OCI-LY3 (cell line): ENCODE measurements at regions not wholly inside any gene's neighbourhood (a gene's known extent, or its start where the extent isn't known, plus 50 kb on each side); places are given as distances from the start of the nearest gene placed in this dataset.

Experiments
- H2AFZ ChIP-seq: fragments of 200-600, 300-600 bp; shearing (Covaris generic); 2 replicates; pipeline ENCODE4 v1.6.0; 2014; ENCODE audit warnings: antibody characterized with exemption, low read depth, low read length
- H3K27ac ChIP-seq: fragments of 200-600, 300-600 bp; sonication (generic); 2 replicates; pipeline ENCODE4 v1.5.1; 2014; ENCODE audit warnings: mild to moderate bottlenecking, low read length, moderate library complexity, mixed read lengths
- H3K27me3 ChIP-seq: fragments of 200-600, 300-600 bp; sonication (generic); 2 replicates; pipeline ENCODE4 v1.6.1; 2014; ENCODE audit warnings: low read depth, low read length, mixed read lengths
- H3K36me3 ChIP-seq: fragments of 200-600, 300-600 bp; sonication (generic); replicated peaks from 2 replicates; pipeline ENCODE3; 2014; ENCODE audit warnings: low read depth, low read length, mixed read lengths
- H3K4me1 ChIP-seq: fragments of 300-600, 200-600 bp; sonication (generic); 2 replicates; pipeline ENCODE4 v1.6.1; 2014; ENCODE audit warnings: low read length, mixed read lengths
- H3K4me2 ChIP-seq: fragments of 200-600, 300-600 bp; sonication (generic); 2 replicates; pipeline ENCODE4 v1.6.1; 2014; ENCODE audit warnings: low read length, mixed read lengths
- H3K4me3 ChIP-seq: fragments of 300-600, 200-600 bp; sonication (generic); 2 replicates; pipeline ENCODE4 v1.5.1; 2014; ENCODE audit warnings: antibody characterized with exemption, mild to moderate bottlenecking, low read length, moderate library complexity
- H3K79me2 ChIP-seq: fragments of 300-600, 200-600 bp; shearing (Covaris generic); 2 replicates; pipeline ENCODE4 v1.6.1; 2014; ENCODE audit warnings: mild to moderate bottlenecking, low read length, mixed read lengths
- H3K9ac ChIP-seq: fragments of 300-600, 200-600 bp; shearing (Covaris generic); 2 replicates; pipeline ENCODE4 v1.6.0; 2014; ENCODE audit warnings: mild to moderate bottlenecking, low read length, moderate library complexity
- H3K9me3 ChIP-seq: fragments of 200-600, 300-600 bp; shearing (Covaris generic); 2 replicates; pipeline ENCODE4 v1.6.1; 2014; ENCODE audit warnings: low read length, mixed read lengths; ENCODE audit not compliant: insufficient read depth
- H4K20me1 ChIP-seq: fragments of 200-600, 300-600 bp; sonication (generic); 2 replicates; pipeline ENCODE4 v1.6.1; 2016; ENCODE audit warnings: low read length, mixed read lengths; ENCODE audit not compliant: insufficient read depth
- CTCF ChIP-seq: fragments of 200-600, 300-600 bp; sonication (generic); IDR thresholded peaks from 2 replicates; pipeline ENCODE4 v1.5.1; 2014; ENCODE audit warnings: antibody characterized with exemption, low read length, low read depth
- EZH2phosphoT487 ChIP-seq: fragments of 200-600 bp; shearing (Covaris generic); IDR thresholded peaks from 2 replicates; pipeline ENCODE4 v1.6.1; 2018; ENCODE audit warnings: antibody characterized with exemption, mixed run types, low read depth

GRCh38 chr12:13387101-13387500 is 190.6 kb downstream of the EMP1 start:
- Histone ChIP-seq H3K36me3 (no peaks in the 10 kb centered on the region), H3K27ac (no peak overlapping the region), H3K4me1 (no peaks in the 10 kb centered on the region)

GRCh38 chr12:13386323-13387039 is 190.0 kb downstream of the EMP1 start:
- Histone ChIP-seq H3K4me3 (no peak overlapping the region), H3K27ac (no peak overlapping the region), H2AFZ (no peak overlapping the region), H3K27me3 (peaks cover 42% of the 10 kb centered on the region), H4K20me1 (no peaks in the 10 kb centered on the region), H3K36me3 (no peaks in the 10 kb centered on the region), H3K79me2 (no peaks in the 10 kb centered on the region), H3K9ac (no peak overlapping the region), H3K4me1 (no peaks in the 10 kb centered on the region), H3K4me2 (no peak overlapping the region), H3K9me3 (no peaks in the 10 kb centered on the region)
- TF ChIP-seq CTCF = no peak
- TF ChIP-seq EZH2phosphoT487 = no peak

More at GRCh38 chr12:13387101-13387500, 190.6 kb downstream of the EMP1 start:
- Histone ChIP-seq H3K79me2 (no peaks in the 10 kb centered on the region), H3K27me3 (peaks cover 36% of the 10 kb centered on the region), H2AFZ (no peak overlapping the region), H3K4me2 (no peak overlapping the region), H3K9me3 (no peaks in the 10 kb centered on the region), H3K4me3 (no peak overlapping the region), H4K20me1 (no peaks in the 10 kb centered on the region), H3K9ac (no peak overlapping the region)
- TF ChIP-seq CTCF = no peak
- TF ChIP-seq EZH2phosphoT487 = no peak

GRCh38 chr12:13383379-13383778 is 186.9 kb downstream of the EMP1 start:
- H3K27me3 ChIP-seq = peaks cover 47% of the 10 kb centered on the region
- H3K9ac ChIP-seq = no peak overlapping the region
- H3K79me2 ChIP-seq = no peaks in the 10 kb centered on the region
- H3K4me3 ChIP-seq = no peak overlapping the region
- no peaks in the 10 kb centered on the region for H4K20me1 ChIP-seq
- no peak overlapping the region for H3K27ac ChIP-seq
- no peak overlapping the region for H2AFZ ChIP-seq
- H3K4me2 ChIP-seq = no peak overlapping the region
- H3K36me3 ChIP-seq = no peaks in the 10 kb centered on the region
- H3K4me1 ChIP-seq = no peaks in the 10 kb centered on the region
- TF ChIP-seq CTCF = no peak
- no peak for TF ChIP-seq EZH2phosphoT487
- no peaks in the 10 kb centered on the region for H3K9me3 ChIP-seq

DNA sequence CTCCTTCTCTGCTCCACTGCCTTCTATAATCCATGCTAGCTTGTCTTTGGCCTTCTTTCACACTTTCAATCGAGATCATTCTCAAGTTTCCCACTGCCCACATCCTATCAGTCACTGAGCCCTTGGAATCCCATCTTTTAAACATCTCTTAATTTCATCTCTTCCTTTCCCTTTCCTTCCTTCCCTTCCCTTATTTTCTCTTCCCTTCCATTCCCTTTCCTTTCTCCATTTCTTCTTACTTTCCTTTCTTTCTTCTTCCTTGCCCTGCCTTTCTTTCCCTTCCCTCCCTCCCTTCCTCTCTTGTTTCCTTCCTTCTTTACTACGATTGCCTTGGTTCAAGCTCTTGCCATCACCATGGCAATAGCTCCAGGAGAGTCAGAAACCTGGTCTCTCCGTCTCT is 183.8 kb downstream of the EMP1 start:
- Histone ChIP-seq H3K36me3 (no peaks in the 10 kb centered on the region), H4K20me1 (no peaks in the 10 kb centered on the region), H3K9ac (no peak overlapping the region), H3K79me2 (no peaks in the 10 kb centered on the region), H3K4me2 (no peak overlapping the region), H3K4me3 (no peak overlapping the region), H3K4me1 (no peaks in the 10 kb centered on the region), H3K27me3 (peaks cover 27% of the 10 kb centered on the region), H2AFZ (no peak overlapping the region), H3K9me3 (no peaks in the 10 kb centered on the region), H3K27ac (no peak overlapping the region)
- TF ChIP-seq EZH2phosphoT487 (no peak), CTCF (no peak)
